ENCODE measurements at regions not wholly inside any gene's neighbourhood (a gene's known extent, or its start where the extent isn't known, plus 50 kb on each side); places are given as distances from the start of the nearest gene placed in this dataset.

GRCh38 chr21:38885909-38886308 is 80.2 kb downstream of the ETS2 start:
- TF ChIP-seq PRDM2 (tag by site-specific recombination; IDR thresholded peaks at IDR 0.05; ENCODE audit: borderline replicate concordance) (no peak), CTCF (tag by site-specific recombination; IDR thresholded peaks at IDR 0.05) (no peak), REST (tag by site-specific recombination; IDR thresholded peaks at IDR 0.05) (no peak)
